DOHH2 (cell line): ENCODE measurements at regions not wholly inside any gene's neighbourhood (a gene's known extent, or its start where the extent isn't known, plus 50 kb on each side); places are given as distances from the start of the nearest gene placed in this dataset.

Experiments
- CTCF ChIP-seq: fragments of 200-600 bp; sonication (generic); IDR thresholded peaks from one replicate; pipeline ENCODE4 v1.5.1; 2014; ENCODE audit warnings: antibody characterized with exemption, mild to moderate bottlenecking, low read depth, low read length; ENCODE audit not compliant: poor library complexity, severe bottlenecking
- EZH2phosphoT487 ChIP-seq: fragments of 200-600 bp; sonication (generic); IDR thresholded peaks from 2 replicates; pipeline ENCODE4 v1.6.1; 2017; ENCODE audit warnings: borderline replicate concordance, mild to moderate bottlenecking, antibody characterized with exemption, low read length, moderate library complexity, mixed read lengths

DNA sequence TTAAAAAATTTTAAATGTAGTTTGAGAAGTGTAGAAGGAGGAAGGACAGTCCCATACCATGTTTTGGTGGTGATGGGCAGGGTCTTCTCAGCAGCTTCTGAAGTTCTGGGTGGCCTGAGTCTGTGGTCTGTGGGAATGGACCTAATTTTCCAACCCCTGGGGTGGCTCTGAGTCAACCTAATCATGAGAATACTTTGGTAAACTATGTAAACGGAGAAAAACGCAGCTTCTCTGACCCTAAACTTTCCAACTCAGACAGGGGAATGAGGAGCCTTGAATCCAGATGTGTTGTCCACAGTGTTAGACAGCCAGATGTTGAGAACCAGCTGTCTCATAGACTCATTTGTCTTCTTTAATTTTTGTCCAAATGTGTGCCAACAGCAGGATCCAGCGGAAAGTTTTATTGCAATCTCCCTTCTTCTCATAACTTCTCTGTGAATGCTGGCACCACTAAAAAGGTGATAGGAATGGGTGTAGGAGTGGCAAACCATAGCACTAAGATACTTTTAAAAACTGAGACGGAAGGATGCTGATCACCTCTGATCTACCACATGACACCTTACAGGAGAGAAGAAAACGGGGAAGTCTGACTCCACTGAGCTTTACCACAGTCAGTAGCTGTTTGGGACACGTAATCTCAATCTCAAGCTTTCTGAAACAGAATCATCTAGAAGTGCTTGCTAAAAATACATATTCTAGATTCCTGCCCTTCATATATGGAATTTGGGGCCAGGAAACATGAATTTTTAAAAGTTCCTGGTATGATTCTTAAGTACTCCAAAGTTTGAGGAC, 90.5 kb upstream of the PHYHIPL start:
- no peak for TF ChIP-seq CTCF
- no peak for TF ChIP-seq EZH2phosphoT487
